CD14-positive monocyte (primary cell): ENCODE measurements at regions not wholly inside any gene's neighbourhood (a gene's known extent, or its start where the extent isn't known, plus 50 kb on each side); places are given as distances from the start of the nearest gene placed in this dataset.

ENCODE experiments used
- DNase-seq, 3 donors: peaks; one replicate each; pipeline ENCODE4 v3.0.0-alpha.2; 2011 to 2022
- H2AFZ ChIP-seq: 2 replicates; pipeline ENCODE4 v1.6.0; 2012; ENCODE audit warnings: mild to moderate bottlenecking, low read depth, low read length, inconsistent platforms; ENCODE audit not compliant: insufficient read depth, poor library complexity, severe bottlenecking
- H3K27ac ChIP-seq, 2 donors: 1 replicate in 1 of 2; 2 replicates in 1 of 2; pipeline ENCODE4 v1.5.1; 2012 to 2013; ENCODE audit warnings: low read length in 2 of 2, control low read depth in 1 of 2, inconsistent platforms in 1 of 2, low read depth in 1 of 2, mild to moderate bottlenecking in 1 of 2
- H3K27me3 ChIP-seq, 2 donors: one replicate each; pipeline versions ENCODE4 v1.6.0 to v1.6.1; 2011 to 2013; ENCODE audit warnings: low read length in 2 of 2; ENCODE audit not compliant: control insufficient read depth in 2 of 2, insufficient read depth in 2 of 2
- H3K36me3 ChIP-seq, 2 donors: replicated peaks in 1 of 2; 1 replicate in 1 of 2; 2 replicates in 1 of 2; pipeline versions ENCODE4 v1.5.1 to v1.6.1; 2012 to 2013; ENCODE audit warnings: low read length in 2 of 2, control low read depth in 1 of 2, inconsistent platforms in 1 of 2, mild to moderate bottlenecking in 1 of 2; ENCODE audit not compliant: insufficient read depth in 2 of 2, control insufficient read depth in 1 of 2
- H3K4me1 ChIP-seq, 2 donors: 1 replicate in 1 of 2; 2 replicates in 1 of 2; pipeline versions ENCODE4 v1.5.1 to v1.6.1; 2012 to 2013; ENCODE audit warnings: low read length in 2 of 2, control low read depth in 1 of 2, inconsistent platforms in 1 of 2, mild to moderate bottlenecking in 1 of 2, moderate library complexity in 1 of 2; ENCODE audit not compliant: insufficient read depth in 2 of 2, control insufficient read depth in 1 of 2
- H3K4me2 ChIP-seq: replicated peaks from 2 replicates; pipeline ENCODE3; 2012; ENCODE audit warnings: low read length, moderate library complexity, mild to moderate bottlenecking; ENCODE audit not compliant: poor library complexity, severe bottlenecking; ENCODE audit errors: extremely low read depth
- H3K4me3 ChIP-seq, 3 experiments: fragments of 200-600 bp in 1 of 3; sonication (generic) in 1 of 3; replicated peaks in 1 of 3; 1 replicate in 2 of 3; 2 replicates in 1 of 3; pipeline ENCODE4 v1.5.1; 2011 to 2013; ENCODE audit warnings: low read length in 3 of 3, mild to moderate bottlenecking in 3 of 3, control low read depth in 2 of 3, low read depth in 2 of 3, inconsistent platforms in 1 of 3, moderate library complexity in 1 of 3
- H3K79me2 ChIP-seq: 2 replicates; pipeline ENCODE4 v1.6.0; 2012; ENCODE audit warnings: mild to moderate bottlenecking, control low read depth, inconsistent platforms, low read length, moderate library complexity; ENCODE audit not compliant: insufficient read depth
- H3K9ac ChIP-seq: 2 replicates; pipeline ENCODE4 v1.6.0; 2017; ENCODE audit warnings: low read length, mild to moderate bottlenecking; ENCODE audit not compliant: insufficient read depth, poor library complexity, severe bottlenecking
- H3K9me3 ChIP-seq, 2 donors: replicated peaks in 1 of 2; 1 replicate in 1 of 2; 2 replicates in 1 of 2; pipeline versions ENCODE4 v1.5.1 to v1.6.1; 2012 to 2013; ENCODE audit warnings: low read length in 2 of 2, control low read depth in 1 of 2; ENCODE audit not compliant: control insufficient read depth in 1 of 2, insufficient read depth in 1 of 2
- H4K20me1 ChIP-seq: 2 replicates; pipeline ENCODE4 v1.6.0; 2012; ENCODE audit warnings: mild to moderate bottlenecking, low read length, control low read depth, moderate library complexity; ENCODE audit not compliant: insufficient read depth
- H3K27ac Mint-ChIP-seq, 7 donors: one replicate each; pipeline ENCODE4 v1.8.0; 2020; ENCODE audit warnings: mild to moderate bottlenecking in 7 of 7, mixed read lengths in 7 of 7, moderate library complexity in 6 of 7, inconsistent platforms in 2 of 7
- H3K27me3 Mint-ChIP-seq, 3 donors: one replicate each; pipeline ENCODE4 v1.8.0; 2021 to 2022; ENCODE audit warnings: low read depth in 3 of 3, mild to moderate bottlenecking in 3 of 3, mixed read lengths in 3 of 3, moderate library complexity in 3 of 3, inconsistent platforms in 1 of 3
- H3K36me3 Mint-ChIP-seq, 2 donors: one replicate each; pipeline ENCODE4 v1.8.0; 2020; ENCODE audit warnings: mixed read lengths in 2 of 2, inconsistent platforms in 1 of 2, mild to moderate bottlenecking in 1 of 2
- H3K4me1 Mint-ChIP-seq: one replicate; pipeline ENCODE4 v1.8.0; 2020; ENCODE audit warnings: mild to moderate bottlenecking, mixed read lengths
- H3K4me3 Mint-ChIP-seq, 2 donors: one replicate each; pipeline ENCODE4 v1.8.0; 2020; ENCODE audit warnings: mild to moderate bottlenecking in 2 of 2, mixed read lengths in 2 of 2, moderate library complexity in 1 of 2
- H3K9me3 Mint-ChIP-seq, 7 donors: one replicate each; pipeline ENCODE4 v1.8.0; 2020 to 2022; ENCODE audit warnings: mixed read lengths in 7 of 7, mild to moderate bottlenecking in 6 of 7, moderate library complexity in 6 of 7, inconsistent platforms in 2 of 7
- WGBS: methylation state at CpG from one replicate; pipeline ENCODE4 v1.1.5; 2013; ENCODE audit warnings: missing lambda C conversion rate; ENCODE audit not compliant: insufficient coverage; 5-methylcytosine and 5-hydroxymethylcytosine counted together
- intact Hi-C, 2 donors: fragments of 100-400 bp; cut with micrococcal nuclease; formaldehyde crosslinking; loops; one replicate each; pipeline versions ENCODE4 v1.15.0 to v1.15.1; 2023
- TF ChIP-seq, protein P1 (sequence below): fragments of 200-600 bp; IDR thresholded peaks from one replicate; pipeline ENCODE4 v1.8.0; 2022; ENCODE audit warnings: antibody characterized with exemption, mild to moderate bottlenecking

DNA sequence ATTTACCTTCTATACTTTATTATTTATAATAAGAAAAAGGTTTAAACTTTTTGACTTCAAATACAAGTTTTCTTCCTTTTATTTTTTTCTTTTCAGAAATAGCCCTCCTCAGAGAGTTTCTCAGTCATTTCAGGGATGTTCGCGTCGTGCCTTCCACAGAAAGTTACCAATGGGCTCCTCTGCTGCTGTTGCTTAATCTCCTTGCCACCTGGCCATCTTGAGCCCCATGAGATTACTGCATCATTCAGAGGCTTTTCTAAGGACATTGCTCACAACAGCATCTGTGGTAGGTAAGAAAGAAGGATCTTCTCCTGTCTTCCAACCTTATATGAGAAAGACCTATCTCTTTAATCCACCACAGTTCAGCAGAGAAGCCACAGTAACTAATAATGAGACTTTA is 1361.9 kb upstream of the ADGRL3 start:
- Histone ChIP-seq H3K27ac (no peak overlapping the region), H3K79me2 (no peaks in the 10 kb centered on the region), H3K4me3 (no peak overlapping the region), H3K9ac (no peak overlapping the region), H3K9me3 (no peaks in the 10 kb centered on the region), H3K27me3 (no peaks in the 10 kb centered on the region), H3K4me1 (no peaks in the 10 kb centered on the region), H2AFZ (no peak overlapping the region), H3K4me2 (no peak overlapping the region), H4K20me1 (no peaks in the 10 kb centered on the region), H3K36me3 (no peaks in the 10 kb centered on the region)
- H3K4me3 Mint-ChIP-seq = no peak overlapping the region
- no peak overlapping the region for H3K27ac Mint-ChIP-seq
- no peaks in the 10 kb centered on the region for H3K36me3 Mint-ChIP-seq
- no peak for DNase-seq
- intact Hi-C loops = no loop called here
- WGBS = 100% methylated on average over 1 of the region's 3 CpGs
- H3K4me1 Mint-ChIP-seq = no peaks in the 10 kb centered on the region
- H3K27me3 Mint-ChIP-seq = no peaks in the 10 kb centered on the region
- peaks cover 0 to 6% (median 2%) of the 10 kb centered on the region in 7 donors for H3K9me3 Mint-ChIP-seq
- TF ChIP-seq, protein P1, sequence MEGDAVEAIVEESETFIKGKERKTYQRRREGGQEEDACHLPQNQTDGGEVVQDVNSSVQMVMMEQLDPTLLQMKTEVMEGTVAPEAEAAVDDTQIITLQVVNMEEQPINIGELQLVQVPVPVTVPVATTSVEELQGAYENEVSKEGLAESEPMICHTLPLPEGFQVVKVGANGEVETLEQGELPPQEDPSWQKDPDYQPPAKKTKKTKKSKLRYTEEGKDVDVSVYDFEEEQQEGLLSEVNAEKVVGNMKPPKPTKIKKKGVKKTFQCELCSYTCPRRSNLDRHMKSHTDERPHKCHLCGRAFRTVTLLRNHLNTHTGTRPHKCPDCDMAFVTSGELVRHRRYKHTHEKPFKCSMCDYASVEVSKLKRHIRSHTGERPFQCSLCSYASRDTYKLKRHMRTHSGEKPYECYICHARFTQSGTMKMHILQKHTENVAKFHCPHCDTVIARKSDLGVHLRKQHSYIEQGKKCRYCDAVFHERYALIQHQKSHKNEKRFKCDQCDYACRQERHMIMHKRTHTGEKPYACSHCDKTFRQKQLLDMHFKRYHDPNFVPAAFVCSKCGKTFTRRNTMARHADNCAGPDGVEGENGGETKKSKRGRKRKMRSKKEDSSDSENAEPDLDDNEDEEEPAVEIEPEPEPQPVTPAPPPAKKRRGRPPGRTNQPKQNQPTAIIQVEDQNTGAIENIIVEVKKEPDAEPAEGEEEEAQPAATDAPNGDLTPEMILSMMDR = no peak

DNA sequence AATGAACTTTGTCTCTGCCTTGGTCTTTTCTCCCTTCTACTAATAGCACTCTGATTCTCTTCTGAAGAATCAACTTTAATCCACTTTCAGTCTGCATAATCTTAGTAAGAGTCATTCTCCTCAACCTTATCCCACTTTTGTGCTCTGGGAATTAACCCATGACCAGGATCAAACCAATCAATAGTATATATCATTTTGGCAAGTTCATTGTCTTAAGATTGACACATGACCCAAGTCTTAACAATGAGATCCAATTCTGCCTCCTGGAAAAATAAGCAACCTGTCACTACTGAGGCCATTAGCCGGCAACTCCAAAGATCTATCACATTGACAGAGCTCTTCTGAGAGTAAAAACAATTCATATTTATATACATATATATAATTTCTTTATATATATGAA is 1358.4 kb upstream of the ADGRL3 start:
- Histone ChIP-seq H3K79me2 (no peaks in the 10 kb centered on the region), H3K9me3 (no peaks in the 10 kb centered on the region), H3K27me3 (no peaks in the 10 kb centered on the region), H3K36me3 (no peaks in the 10 kb centered on the region), H3K4me2 (no peak overlapping the region), H3K4me3 (no peak overlapping the region), H4K20me1 (no peaks in the 10 kb centered on the region), H3K4me1 (no peaks in the 10 kb centered on the region), H3K9ac (no peak overlapping the region), H3K27ac (no peak overlapping the region), H2AFZ (no peak overlapping the region)
- no peak overlapping the region for H3K27ac Mint-ChIP-seq
- H3K27me3 Mint-ChIP-seq = no peaks in the 10 kb centered on the region
- no peaks in the 10 kb centered on the region for H3K4me1 Mint-ChIP-seq
- DNase-seq = no peak
- TF ChIP-seq, protein P1 = no peak
- no peak overlapping the region for H3K4me3 Mint-ChIP-seq
- H3K36me3 Mint-ChIP-seq = no peaks in the 10 kb centered on the region
- no CpG with 5 or more reads among the region's 1 CpG for WGBS
- H3K9me3 Mint-ChIP-seq = peaks cover 2 to 16% (median 7%) of the 10 kb centered on the region in 7 donors
- intact Hi-C loops = no loop called here
